ENCODE measurements at regions not wholly inside any gene's neighbourhood (a gene's known extent, or its start where the extent isn't known, plus 50 kb on each side); places are given as distances from the start of the nearest gene placed in this dataset.

DNA sequence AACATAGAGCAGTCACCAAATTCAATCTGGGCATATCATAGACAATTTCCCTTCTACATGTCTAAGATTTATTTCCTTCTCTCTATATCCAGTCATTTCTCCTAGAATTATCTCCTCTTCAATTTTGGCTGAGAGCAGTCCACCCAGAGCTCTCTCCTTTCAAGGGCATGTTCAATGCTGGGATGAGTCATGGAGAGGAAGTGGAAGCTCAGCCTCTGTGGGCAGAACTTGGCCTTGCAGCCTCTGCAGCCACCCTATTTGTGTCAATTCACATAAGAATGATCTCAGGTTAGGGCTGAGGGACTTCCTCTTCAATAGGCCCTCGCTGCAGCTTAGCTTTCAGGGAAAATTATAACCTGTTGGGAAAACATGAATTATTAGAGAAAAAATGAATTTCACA is 560.8 kb downstream of the POM121L12 start:
- no peak for ATAC-seq
- H3K4me2 ChIP-seq (ENCODE audit: insufficient read depth, low read length), result no peak overlapping the region
- H3K9me1 ChIP-seq (ENCODE audit: control insufficient read depth, insufficient read depth, low read length), result no peaks in the 10 kb centered on the region
- no peak for DNase-seq (ENCODE audit: extremely low read depth in 1 of 4, low spot score in 3 of 4)
- H3K9me3 ChIP-seq (replicated peaks; ENCODE audit: control insufficient read depth, insufficient read depth, low read depth, low read length), result no peaks in the 10 kb centered on the region
- CTCF ChIA-PET (ENCODE audit: low intra/inter-chr PET ratio), result no interaction called here
- H3K36me3 ChIP-seq (ENCODE audit: control insufficient read depth, insufficient read depth, low read length), result no peaks in the 10 kb centered on the region
- BruUV-seq (replicated peaks), result no TSS peak
- no peaks in the 10 kb centered on the region for H3K4me1 ChIP-seq (replicated peaks in 1 of 2; ENCODE audit: control insufficient read depth in 2 of 2, insufficient read depth in 2 of 2, low read length in 2 of 2)
- no peaks in the 10 kb centered on the region for H3K27me3 ChIP-seq (ENCODE audit: control insufficient read depth in 2 of 2, insufficient read depth in 2 of 2, low read length in 2 of 2)
- H3K79me2 ChIP-seq (ENCODE audit: control insufficient read depth, insufficient read depth, low read length), result no peaks in the 10 kb centered on the region
- H3K4me3 ChIP-seq, result no peak overlapping the region
- in situ Hi-C loops (cut with MboI), result no loop called here
- POLR2A ChIA-PET, result no interaction called here
- TF ChIP-seq TARDBP (IDR thresholded peaks at IDR 0.05) (no peak), ZNF764 (CRISPR knock-in tag; IDR thresholded peaks at IDR 0.05; ENCODE audit: low read depth) (no peak), HMGN3 (IDR thresholded peaks at IDR 0.05; ENCODE audit: borderline replicate concordance, extremely low read depth, insufficient read length, low read depth, low read length) (no peak), MCM5 (IDR thresholded peaks at IDR 0.05; ENCODE audit: low read depth) (no peak), ELF2 (CRISPR knock-in tag; IDR thresholded peaks at IDR 0.05) (no peak), POLR3A (IDR thresholded peaks at IDR 0.05; ENCODE audit: borderline replicate concordance, extremely low read depth, insufficient read depth, insufficient read length) (no peak), ELF4 (CRISPR knock-in tag; IDR thresholded peaks at IDR 0.05) (no peak)
- TF ChIP-seq, protein P1, sequence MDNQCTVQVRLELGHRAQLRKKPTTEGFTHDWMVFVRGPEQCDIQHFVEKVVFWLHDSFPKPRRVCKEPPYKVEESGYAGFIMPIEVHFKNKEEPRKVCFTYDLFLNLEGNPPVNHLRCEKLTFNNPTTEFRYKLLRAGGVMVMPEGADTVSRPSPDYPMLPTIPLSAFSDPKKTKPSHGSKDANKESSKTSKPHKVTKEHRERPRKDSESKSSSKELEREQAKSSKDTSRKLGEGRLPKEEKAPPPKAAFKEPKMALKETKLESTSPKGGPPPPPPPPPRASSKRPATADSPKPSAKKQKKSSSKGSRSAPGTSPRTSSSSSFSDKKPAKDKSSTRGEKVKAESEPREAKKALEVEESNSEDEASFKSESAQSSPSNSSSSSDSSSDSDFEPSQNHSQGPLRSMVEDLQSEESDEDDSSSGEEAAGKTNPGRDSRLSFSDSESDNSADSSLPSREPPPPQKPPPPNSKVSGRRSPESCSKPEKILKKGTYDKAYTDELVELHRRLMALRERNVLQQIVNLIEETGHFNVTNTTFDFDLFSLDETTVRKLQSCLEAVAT (IDR thresholded peaks at IDR 0.05), result no peak
- TF ChIP-seq, protein P2, sequence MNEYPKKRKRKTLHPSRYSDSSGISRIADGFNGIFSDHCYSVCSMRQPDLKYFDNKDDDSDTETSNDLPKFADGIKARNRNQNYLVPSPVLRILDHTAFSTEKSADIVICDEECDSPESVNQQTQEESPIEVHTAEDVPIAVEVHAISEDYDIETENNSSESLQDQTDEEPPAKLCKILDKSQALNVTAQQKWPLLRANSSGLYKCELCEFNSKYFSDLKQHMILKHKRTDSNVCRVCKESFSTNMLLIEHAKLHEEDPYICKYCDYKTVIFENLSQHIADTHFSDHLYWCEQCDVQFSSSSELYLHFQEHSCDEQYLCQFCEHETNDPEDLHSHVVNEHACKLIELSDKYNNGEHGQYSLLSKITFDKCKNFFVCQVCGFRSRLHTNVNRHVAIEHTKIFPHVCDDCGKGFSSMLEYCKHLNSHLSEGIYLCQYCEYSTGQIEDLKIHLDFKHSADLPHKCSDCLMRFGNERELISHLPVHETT (CRISPR knock-in tag; conservative IDR thresholded peaks at IDR 0.05 in 1 of 2, IDR thresholded peaks at IDR 0.05 in 1 of 2), result no peak
- no peak for FAIRE-seq
- 0% methylated on average over 1 of the region's 1 CpG for WGBS (ENCODE audit: insufficient coverage, low coverage, missing lambda C conversion rate)
- intact Hi-C loops (cut with micrococcal nuclease), result no loop called here
- no peaks in the 10 kb centered on the region for H4K20me1 ChIP-seq (replicated peaks; ENCODE audit: control insufficient read depth, insufficient read depth, low read length)
- no peak overlapping the region for H2AFZ ChIP-seq (ENCODE audit: low read depth, low read length)
- H3K9ac ChIP-seq (ENCODE audit: insufficient read depth in 1 of 2, low read depth in 2 of 2, low read length in 2 of 2), result no peak overlapping the region
- H3K27ac ChIP-seq (ENCODE audit: extremely low read depth, low read depth, low read length), result no peak overlapping the region
